Activated CD8-positive, alpha-beta T cell treated with anti-CD3 and anti-CD28 coated beads for 36 hours (primary cell): ENCODE measurements at regions not wholly inside any gene's neighbourhood (a gene's known extent, or its start where the extent isn't known, plus 50 kb on each side); places are given as distances from the start of the nearest gene placed in this dataset.

ENCODE experiments used
- ATAC-seq: fragments of 200-7000 bp; cut with Tn5 transposase; one replicate; pipeline ENCODE4 v1.10.0; 2021; ENCODE audit warnings: mild to moderate bottlenecking, moderate library complexity
- CTCF ChIA-PET: fragments of 350-600 bp; sonication (Branson Sonifier 250); formaldehyde crosslinking; loops from one replicate; lab custom pipeline; 2021; ENCODE audit warnings: antibody characterized with exemption; lab: Charles Lee
- POLR2A ChIA-PET: fragments of 350-600 bp; sonication (Branson Sonifier 250); formaldehyde crosslinking; loops from one replicate; lab custom pipeline; 2021; ENCODE audit warnings: antibody characterized with exemption; lab: Charles Lee
- DNase-seq: peaks from one replicate; pipeline ENCODE4 v3.0.0-alpha.2; 2020
- H3K27ac Mint-ChIP-seq: one replicate; pipeline ENCODE4 v1.8.0; 2021; ENCODE audit warnings: mild to moderate bottlenecking, mixed read lengths
- H3K27me3 Mint-ChIP-seq: one replicate; pipeline ENCODE4 v1.8.0; 2021; ENCODE audit warnings: mixed read lengths
- H3K36me3 Mint-ChIP-seq: one replicate; pipeline ENCODE4 v1.8.0; 2021; ENCODE audit warnings: low read depth, mixed read lengths
- H3K4me1 Mint-ChIP-seq: one replicate; pipeline ENCODE4 v1.8.0; 2021; ENCODE audit warnings: low read depth, mixed read lengths
- H3K4me3 Mint-ChIP-seq: one replicate; pipeline ENCODE4 v1.8.0; 2021; ENCODE audit warnings: mild to moderate bottlenecking, moderate library complexity, mixed read lengths
- H3K9me3 Mint-ChIP-seq: one replicate; pipeline ENCODE4 v1.8.0; 2021; ENCODE audit warnings: mixed read lengths
- intact Hi-C: fragments of 100-400 bp; cut with micrococcal nuclease; formaldehyde crosslinking; loops from one replicate; pipeline ENCODE4 v1.10.0; 2022
- TF ChIP-seq, protein P1 (sequence below): fragments of 200-600 bp; IDR thresholded peaks from one replicate; pipeline ENCODE4 v1.8.0; 2022; ENCODE audit warnings: antibody characterized with exemption, mild to moderate bottlenecking

DNA sequence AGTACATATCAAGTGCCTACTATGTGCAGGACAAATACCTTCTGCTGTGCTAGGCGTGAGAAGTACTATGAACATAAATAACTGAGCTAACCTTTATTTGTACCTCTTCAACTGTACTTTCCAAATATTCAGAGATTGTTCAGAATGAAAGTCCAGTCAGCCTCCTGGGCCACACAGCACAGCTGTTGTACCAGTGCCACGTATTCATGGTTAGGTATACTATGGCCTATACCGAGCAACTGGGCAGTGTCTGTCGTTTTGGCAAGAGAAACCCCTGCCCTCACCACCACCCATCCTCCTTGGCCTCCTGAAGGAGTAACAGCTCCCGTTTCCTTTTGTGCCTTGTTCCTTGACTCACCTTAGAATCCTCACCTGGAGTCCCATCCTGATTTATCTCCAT lies 53.0 kb downstream of the RASSF10 start:
- no peak overlapping the region for H3K4me3 Mint-ChIP-seq
- TF ChIP-seq, protein P1, sequence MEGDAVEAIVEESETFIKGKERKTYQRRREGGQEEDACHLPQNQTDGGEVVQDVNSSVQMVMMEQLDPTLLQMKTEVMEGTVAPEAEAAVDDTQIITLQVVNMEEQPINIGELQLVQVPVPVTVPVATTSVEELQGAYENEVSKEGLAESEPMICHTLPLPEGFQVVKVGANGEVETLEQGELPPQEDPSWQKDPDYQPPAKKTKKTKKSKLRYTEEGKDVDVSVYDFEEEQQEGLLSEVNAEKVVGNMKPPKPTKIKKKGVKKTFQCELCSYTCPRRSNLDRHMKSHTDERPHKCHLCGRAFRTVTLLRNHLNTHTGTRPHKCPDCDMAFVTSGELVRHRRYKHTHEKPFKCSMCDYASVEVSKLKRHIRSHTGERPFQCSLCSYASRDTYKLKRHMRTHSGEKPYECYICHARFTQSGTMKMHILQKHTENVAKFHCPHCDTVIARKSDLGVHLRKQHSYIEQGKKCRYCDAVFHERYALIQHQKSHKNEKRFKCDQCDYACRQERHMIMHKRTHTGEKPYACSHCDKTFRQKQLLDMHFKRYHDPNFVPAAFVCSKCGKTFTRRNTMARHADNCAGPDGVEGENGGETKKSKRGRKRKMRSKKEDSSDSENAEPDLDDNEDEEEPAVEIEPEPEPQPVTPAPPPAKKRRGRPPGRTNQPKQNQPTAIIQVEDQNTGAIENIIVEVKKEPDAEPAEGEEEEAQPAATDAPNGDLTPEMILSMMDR, result no peak
- H3K36me3 Mint-ChIP-seq, result no peaks in the 10 kb centered on the region
- intact Hi-C loops, result no loop called here
- ChIA-PET CTCF (no interaction called here), POLR2A (no interaction called here)
- H3K27ac Mint-ChIP-seq, result no peak overlapping the region
- H3K9me3 Mint-ChIP-seq, result no peaks in the 10 kb centered on the region
- DNase-seq, result no peak
- ATAC-seq, result no peak
- H3K4me1 Mint-ChIP-seq, result no peaks in the 10 kb centered on the region
- H3K27me3 Mint-ChIP-seq, result peaks cover 17% of the 10 kb centered on the region

DNA sequence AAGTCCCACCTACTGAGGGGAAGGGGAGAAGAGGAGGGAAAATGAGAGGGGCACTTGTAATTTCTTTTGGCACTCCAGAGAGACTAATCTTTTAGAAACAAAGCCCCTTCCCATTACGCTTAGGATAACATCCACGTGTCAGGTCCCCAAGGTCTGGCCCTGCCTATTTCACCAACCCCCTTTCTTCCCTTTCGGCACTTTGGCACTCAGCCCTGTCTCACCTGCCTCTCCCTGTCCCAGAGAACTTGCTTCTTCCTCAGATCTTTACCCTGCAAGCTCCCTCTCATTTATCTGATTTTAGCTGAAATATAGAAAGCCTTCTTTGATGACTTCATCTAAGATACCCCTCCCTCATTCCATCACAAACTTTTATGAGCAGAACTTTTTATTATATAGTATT lies 55.5 kb downstream of the RASSF10 start:
- H3K27ac Mint-ChIP-seq, result no peak overlapping the region
- ChIA-PET POLR2A (no interaction called here), CTCF (no interaction called here)
- no peaks in the 10 kb centered on the region for H3K9me3 Mint-ChIP-seq
- TF ChIP-seq, protein P1, result no peak
- no peaks in the 10 kb centered on the region for H3K36me3 Mint-ChIP-seq
- H3K27me3 Mint-ChIP-seq, result peaks cover 8% of the 10 kb centered on the region
- DNase-seq, result no peak
- ATAC-seq, result no peak
- intact Hi-C loops, result no loop called here
- H3K4me3 Mint-ChIP-seq, result no peak overlapping the region
- no peaks in the 10 kb centered on the region for H3K4me1 Mint-ChIP-seq

DNA sequence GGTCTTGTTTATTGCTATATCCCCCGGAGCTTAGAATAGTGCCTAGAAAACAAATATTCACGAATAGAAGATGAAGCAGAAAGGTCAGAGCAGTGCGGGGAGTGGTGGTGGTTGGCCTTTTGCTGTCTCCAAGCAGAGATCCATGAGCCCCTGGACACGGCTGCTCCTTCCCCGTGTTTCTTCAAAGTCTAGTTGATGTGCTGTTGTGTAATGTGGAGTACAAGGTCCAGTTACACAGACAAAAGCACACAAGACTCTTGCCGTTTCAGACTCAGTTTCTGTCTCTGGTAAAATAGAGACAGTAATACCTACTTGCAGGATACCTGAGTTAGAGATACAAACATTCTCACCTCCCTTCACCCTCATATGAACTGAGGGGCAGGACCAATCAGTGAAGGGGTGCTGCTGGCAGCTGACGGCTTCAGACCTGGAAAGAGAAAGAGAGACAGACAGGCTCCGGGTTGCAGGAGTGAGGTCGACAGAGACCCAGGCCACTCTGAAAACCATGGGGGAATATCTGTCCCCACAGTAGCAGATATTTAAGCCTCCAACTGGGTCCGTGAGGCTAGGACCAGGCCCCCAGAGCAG lies 56.2 kb downstream of the RASSF10 start:
- H3K4me3 Mint-ChIP-seq, result no peak overlapping the region

DNA sequence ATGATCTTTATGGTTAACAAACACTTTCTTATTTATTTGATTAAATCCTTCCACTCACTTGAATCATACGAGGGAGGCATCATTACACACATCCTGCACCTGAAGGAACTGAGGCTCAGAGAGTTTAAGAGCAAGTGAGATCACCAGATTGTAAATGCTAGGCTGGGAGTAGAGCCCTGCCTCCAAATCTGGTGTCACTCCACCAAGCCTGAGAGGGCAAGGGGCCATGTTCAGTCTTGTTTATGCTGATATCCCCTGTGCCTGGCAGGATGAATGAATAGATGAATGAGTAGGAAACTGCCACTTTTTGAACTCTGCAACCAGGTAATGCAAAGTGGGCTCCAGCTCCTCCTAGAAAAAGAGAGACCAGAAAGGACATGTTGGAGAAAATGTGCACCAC lies 59.1 kb downstream of the RASSF10 start:
- intact Hi-C loops, result no loop called here
- no peak overlapping the region for H3K27ac Mint-ChIP-seq
- ATAC-seq (no peak), DNase-seq (no peak)
- POLR2A ChIA-PET, result no interaction called here
- no peaks in the 10 kb centered on the region for H3K4me1 Mint-ChIP-seq
- CTCF ChIA-PET, result no interaction called here
- peaks cover 4% of the 10 kb centered on the region for H3K27me3 Mint-ChIP-seq
- H3K36me3 Mint-ChIP-seq, result no peaks in the 10 kb centered on the region
- H3K9me3 Mint-ChIP-seq, result no peaks in the 10 kb centered on the region
- TF ChIP-seq, protein P1, result no peak
- H3K4me3 Mint-ChIP-seq, result no peak overlapping the region

More for the DNA sequence above, 56.2 kb downstream of the RASSF10 start:
- H3K4me1 Mint-ChIP-seq, result no peaks in the 10 kb centered on the region
- no peaks in the 10 kb centered on the region for H3K36me3 Mint-ChIP-seq
- intact Hi-C loops, result no loop called here
- ChIA-PET CTCF (no interaction called here), POLR2A (no interaction called here)
- H3K27me3 Mint-ChIP-seq, result peaks cover 8% of the 10 kb centered on the region
- DNase-seq, result no peak
- ATAC-seq, result no peak
- no peaks in the 10 kb centered on the region for H3K9me3 Mint-ChIP-seq
- H3K27ac Mint-ChIP-seq, result no peak overlapping the region
- TF ChIP-seq, protein P1, result no peak

DNA sequence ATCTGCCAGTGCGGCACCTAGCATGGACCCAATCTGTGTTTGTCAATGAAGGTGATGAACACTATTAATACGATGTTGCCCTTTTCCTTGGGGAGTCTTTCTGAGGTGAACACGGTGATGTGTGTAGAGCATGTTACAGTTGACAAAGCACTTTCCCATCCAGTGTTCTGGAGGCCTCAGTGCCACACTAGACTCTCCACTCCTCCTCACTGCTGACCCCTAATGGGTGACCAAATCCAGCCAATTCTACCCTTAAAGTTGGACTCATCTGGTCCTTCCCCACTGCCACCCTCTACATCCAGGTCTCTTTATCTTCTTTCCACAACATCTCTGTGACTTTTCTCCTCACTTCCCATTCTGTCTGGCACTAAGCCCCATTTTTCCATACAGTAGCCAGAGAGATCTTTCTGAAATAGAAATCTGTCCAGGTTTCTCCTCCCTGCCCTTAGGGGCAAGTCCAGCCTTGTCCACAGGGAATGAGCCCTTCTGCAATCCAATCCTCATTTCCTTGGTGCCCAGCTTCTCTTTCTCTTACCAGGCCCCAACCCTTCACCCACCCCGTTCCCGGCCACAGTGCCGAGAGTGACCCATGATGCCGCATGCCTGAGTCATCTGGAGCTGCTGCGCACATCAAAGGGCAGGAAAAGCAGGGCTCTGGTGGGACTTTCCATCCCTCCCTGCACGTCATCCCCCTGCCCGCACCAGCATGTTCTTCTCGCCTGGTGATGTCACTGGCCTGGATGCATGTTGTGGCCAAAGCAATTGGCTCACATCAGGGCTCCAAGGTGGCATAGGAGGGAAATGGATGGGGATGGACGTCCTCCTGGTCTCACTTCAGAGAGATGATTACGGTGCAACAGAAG lies 64.2 kb downstream of the RASSF10 start:
- H3K27ac Mint-ChIP-seq, result no peak overlapping the region
- TF ChIP-seq, protein P1, result no peak

More for the DNA sequence above, 64.2 kb downstream of the RASSF10 start:
- ATAC-seq (no peak), DNase-seq (no peak)
- Mint-ChIP-seq H3K4me1 (no peaks in the 10 kb centered on the region), H3K4me3 (no peak overlapping the region), H3K27me3 (peaks cover 6% of the 10 kb centered on the region), H3K36me3 (no peaks in the 10 kb centered on the region), H3K9me3 (no peaks in the 10 kb centered on the region)
- intact Hi-C loops, result no loop called here
- POLR2A ChIA-PET, result no interaction called here
- CTCF ChIA-PET, result no interaction called here
